T-helper 2 cell (primary cell): ENCODE measurements at regions not wholly inside any gene's neighbourhood (a gene's known extent, or its start where the extent isn't known, plus 50 kb on each side); places are given as distances from the start of the nearest gene placed in this dataset.
"Not testable (repeated sequence)": the region's sequence is repeated elsewhere in the genome, so short reads cannot be mapped to it uniquely, and the experiment has no call there.

Experiments
- DNase-seq, 5 experiments: peaks; one replicate each; pipeline versions ENCODE4 v3.0.0 to v3.0.0-alpha.2; 2012 to 2022

DNA sequence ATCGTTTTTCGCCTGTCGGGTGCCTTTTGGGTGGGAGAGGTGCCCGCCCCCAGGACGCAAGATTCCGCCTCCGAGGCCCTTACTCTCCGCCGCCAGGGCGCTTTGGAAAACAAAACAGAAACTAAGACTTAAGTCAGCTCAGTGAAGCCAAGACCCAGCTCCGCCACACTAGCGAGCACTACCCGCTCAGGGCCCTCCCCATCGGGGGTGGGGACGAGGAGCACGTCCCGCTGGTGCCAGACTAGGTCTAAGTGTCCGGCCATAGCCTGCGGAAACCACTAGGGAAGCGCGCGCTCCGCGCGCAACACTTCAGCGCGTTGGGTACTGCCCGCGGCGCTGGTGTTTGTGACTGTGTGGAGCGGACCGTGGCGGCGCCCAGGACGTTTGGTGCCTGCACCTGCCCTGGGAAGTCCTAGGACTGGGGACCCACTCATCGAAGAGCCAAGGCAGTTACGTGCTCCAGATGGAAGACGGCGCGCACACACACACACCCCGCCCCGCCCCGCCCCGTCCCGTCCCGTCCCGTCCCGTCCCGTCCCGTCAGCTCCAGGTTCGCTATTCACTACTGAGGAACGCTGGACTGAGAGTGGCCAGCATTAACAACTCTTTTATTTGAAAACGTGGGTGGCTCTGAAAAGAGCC is 57.6 kb upstream of the BOLA1 start:
- DNase-seq: not testable (repeated sequence)

- not testable (repeated sequence) for DNase-seq
These were observed 56.8 kb upstream of the BOLA1 start for GRCh38 chr1:149842458-149843064.

- peak in 1 of 5 experiments; percentile 30 for DNase-seq
These were observed 55.8 kb upstream of the BOLA1 start for GRCh38 chr1:149843431-149844041.

DNA sequence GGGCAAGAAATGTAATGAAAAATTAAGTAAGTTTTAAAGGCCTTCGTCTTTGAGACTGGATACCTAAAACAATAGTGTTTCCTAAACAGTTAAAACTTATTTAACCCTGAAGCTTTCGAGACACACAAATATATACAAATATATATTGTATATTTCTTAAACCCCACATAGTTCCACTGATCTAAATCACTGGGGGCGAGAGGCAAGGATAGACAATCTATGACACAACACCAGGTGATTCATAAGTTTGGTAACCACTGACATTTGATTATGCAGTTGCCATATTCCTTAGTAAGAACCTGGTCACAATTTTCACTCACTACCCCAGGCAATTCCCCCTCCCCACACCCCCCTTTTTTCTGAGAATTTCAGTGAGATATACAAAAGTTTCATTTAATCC is 55.3 kb upstream of the BOLA1 start:
- peak in 1 of 5 experiments; percentile 77 for DNase-seq

DNA sequence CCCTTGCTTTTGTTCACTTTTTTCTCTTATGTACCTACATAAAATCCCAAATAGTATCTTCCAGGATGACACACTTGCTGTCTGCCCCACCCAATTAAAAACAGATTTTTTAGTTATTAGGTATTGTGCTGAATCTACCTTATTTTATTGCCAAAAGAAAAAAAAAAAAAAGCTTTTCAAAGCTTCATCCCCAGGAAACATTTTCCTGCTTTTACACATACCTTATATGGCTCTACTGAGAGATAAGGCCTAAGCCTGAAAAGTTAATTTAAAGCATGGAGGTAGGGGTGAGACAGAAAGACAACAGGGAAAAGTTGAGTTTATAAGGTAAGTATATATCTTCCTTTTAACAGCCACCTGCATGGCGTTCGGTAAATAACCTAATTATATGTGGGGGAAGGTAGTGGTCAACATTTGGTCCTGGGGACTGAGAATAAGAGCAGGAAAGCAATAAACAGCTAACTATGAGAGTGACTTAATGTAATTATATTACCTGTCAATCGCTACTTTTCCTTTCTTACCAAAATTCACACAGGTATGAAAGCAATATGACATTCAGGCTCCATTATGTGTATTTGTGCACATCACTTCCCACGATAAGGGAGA is 54.6 kb upstream of the BOLA1 start:
- no peak for DNase-seq

GRCh38 chr1:149845416-149845815 is 54.0 kb upstream of the BOLA1 start:
- DNase-seq: peak in 1 of 5 experiments; percentile 30

DNA sequence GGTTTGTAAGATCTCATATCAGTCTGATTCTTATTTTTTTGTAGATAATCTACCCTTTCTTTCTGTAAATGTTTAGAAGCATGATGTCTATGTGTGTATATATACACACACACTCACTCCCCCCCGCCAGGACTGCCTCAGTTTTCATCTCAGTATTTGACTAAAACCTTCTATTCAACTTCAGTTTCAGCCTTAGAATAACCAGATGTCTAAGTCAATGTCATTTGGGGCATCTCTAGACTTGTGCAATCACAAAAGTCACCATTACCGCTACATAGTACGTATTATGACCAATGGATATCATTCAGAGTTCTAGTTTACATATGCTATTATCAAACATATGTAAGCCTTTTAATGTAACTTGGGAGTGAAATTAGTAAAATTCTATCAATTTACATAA is 53.3 kb upstream of the BOLA1 start:
- DNase-seq: peak in 1 of 5 experiments; percentile 28

GRCh38 chr1:149846593-149847466 is 52.5 kb upstream of the BOLA1 start:
- no peak for DNase-seq

- no peak for DNase-seq
These were observed 50.8 kb upstream of the BOLA1 start for GRCh38 chr1:149848340-149849110.

DNA sequence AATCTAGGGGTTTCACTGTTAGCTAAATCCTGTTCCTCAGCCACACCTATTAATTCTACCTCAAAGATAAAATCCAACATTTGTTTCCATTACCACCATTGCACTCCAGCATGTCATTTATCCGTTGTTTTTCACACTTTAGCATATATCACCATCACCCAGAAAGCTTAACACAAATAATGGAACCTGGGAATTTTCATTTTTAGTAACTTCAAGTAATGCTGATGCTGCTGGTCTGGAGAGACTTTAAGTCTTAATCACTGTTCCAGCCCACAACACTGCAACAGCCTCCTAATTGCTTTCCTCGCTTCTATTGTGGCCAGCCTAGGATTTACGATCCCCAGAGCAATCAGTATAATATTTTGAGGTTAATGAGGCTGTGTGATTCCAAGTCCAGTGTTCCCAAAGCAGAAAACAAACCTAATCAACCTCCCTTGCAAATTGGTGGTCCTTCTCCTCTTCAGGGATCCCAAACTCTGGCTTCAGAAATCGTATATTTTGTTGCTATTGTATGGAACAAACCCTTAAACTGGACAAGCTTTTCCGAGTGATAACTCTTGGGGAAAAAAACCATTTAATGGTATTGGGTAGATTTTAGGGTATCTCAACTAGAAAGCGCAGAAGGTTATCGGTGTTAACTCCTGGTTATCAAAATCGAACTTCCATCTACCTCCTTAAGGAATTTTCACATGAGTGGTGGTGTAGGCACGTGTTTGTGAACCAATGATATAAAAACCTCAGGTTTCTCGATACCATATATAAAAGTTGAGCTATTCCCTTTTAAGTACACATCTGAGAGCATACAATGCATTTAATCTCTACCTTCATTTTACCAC is 50.0 kb upstream of the BOLA1 start:
- DNase-seq: no peak
